ENCODE measurements at regions not wholly inside any gene's neighbourhood (a gene's known extent, or its start where the extent isn't known, plus 50 kb on each side); places are given as distances from the start of the nearest gene placed in this dataset.

DNA sequence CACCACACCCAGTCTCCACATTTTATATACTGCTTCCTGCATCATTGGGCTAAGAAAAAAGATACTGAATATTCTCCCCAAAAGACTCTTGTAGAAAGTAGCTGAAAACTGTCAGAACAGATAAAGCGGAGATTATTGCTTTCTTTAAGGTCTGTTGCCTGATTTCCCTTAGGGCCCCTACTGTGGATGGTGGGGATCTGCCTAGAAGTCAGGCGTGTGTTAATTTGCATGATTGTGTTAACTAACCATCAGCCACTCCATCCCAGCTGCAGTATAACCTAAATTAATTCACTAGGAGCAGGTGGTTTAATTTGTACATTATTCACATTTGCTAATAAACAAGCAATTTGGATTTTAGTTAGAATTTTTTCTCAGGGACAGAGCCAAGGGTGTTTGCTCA is 360.3 kb downstream of the FBXW7 start:
- Histone ChIP-seq H3K36me3 (ENCODE audit: control insufficient read depth, low read length) (no peaks in the 10 kb centered on the region), H3K9me3 (ENCODE audit: control insufficient read depth, insufficient read depth, low read length) (no peaks in the 10 kb centered on the region), H3K79me2 (ENCODE audit: control insufficient read depth, low read length) (no peaks in the 10 kb centered on the region), H4K20me1 (ENCODE audit: control insufficient read depth, insufficient read depth, low read depth, low read length) (no peaks in the 10 kb centered on the region), H3F3A (ENCODE audit: control insufficient read depth, insufficient read depth) (no peaks in the 10 kb centered on the region), H3K27me3 (ENCODE audit: control insufficient read depth, low read length) (no peaks in the 10 kb centered on the region), H3K4me2 (ENCODE audit: low read length) (no peak overlapping the region), H3K27ac (ENCODE audit: low read depth, low read length) (no peak overlapping the region), H3K9me2 (replicated peaks; ENCODE audit: control insufficient read depth, low read length) (no peaks in the 10 kb centered on the region), H3K4me3 (ENCODE audit: low read length) (no peak overlapping the region), H3K4me1 (ENCODE audit: control insufficient read depth, low read length) (no peaks in the 10 kb centered on the region)
- no peak for TF ChIP-seq EZH2phosphoT487 (IDR thresholded peaks at IDR 0.05; ENCODE audit: borderline replicate concordance, low read length)
- TF ChIP-seq, protein P1, sequence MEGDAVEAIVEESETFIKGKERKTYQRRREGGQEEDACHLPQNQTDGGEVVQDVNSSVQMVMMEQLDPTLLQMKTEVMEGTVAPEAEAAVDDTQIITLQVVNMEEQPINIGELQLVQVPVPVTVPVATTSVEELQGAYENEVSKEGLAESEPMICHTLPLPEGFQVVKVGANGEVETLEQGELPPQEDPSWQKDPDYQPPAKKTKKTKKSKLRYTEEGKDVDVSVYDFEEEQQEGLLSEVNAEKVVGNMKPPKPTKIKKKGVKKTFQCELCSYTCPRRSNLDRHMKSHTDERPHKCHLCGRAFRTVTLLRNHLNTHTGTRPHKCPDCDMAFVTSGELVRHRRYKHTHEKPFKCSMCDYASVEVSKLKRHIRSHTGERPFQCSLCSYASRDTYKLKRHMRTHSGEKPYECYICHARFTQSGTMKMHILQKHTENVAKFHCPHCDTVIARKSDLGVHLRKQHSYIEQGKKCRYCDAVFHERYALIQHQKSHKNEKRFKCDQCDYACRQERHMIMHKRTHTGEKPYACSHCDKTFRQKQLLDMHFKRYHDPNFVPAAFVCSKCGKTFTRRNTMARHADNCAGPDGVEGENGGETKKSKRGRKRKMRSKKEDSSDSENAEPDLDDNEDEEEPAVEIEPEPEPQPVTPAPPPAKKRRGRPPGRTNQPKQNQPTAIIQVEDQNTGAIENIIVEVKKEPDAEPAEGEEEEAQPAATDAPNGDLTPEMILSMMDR (IDR thresholded peaks at IDR 0.05; ENCODE audit: low read depth, low read length, poor library complexity, severe bottlenecking), result no peak

- Histone ChIP-seq H3K27ac (ENCODE audit: low read depth, low read length) (no peak overlapping the region), H4K20me1 (ENCODE audit: control insufficient read depth, insufficient read depth, low read depth, low read length) (no peaks in the 10 kb centered on the region), H3K4me3 (ENCODE audit: low read length) (no peak overlapping the region), H3K27me3 (ENCODE audit: control insufficient read depth, low read length) (no peaks in the 10 kb centered on the region), H3K36me3 (ENCODE audit: control insufficient read depth, low read length) (no peaks in the 10 kb centered on the region), H3K4me2 (ENCODE audit: low read length) (no peak overlapping the region), H3K79me2 (ENCODE audit: control insufficient read depth, low read length) (no peaks in the 10 kb centered on the region), H3K4me1 (ENCODE audit: control insufficient read depth, low read length) (no peaks in the 10 kb centered on the region), H3K9me2 (replicated peaks; ENCODE audit: control insufficient read depth, low read length) (no peaks in the 10 kb centered on the region), H3K9me3 (ENCODE audit: control insufficient read depth, insufficient read depth, low read length) (no peaks in the 10 kb centered on the region), H3F3A (ENCODE audit: control insufficient read depth, insufficient read depth) (no peaks in the 10 kb centered on the region)
- no peak for TF ChIP-seq EZH2phosphoT487 (IDR thresholded peaks at IDR 0.05; ENCODE audit: borderline replicate concordance, low read length)
- TF ChIP-seq, protein P1 (IDR thresholded peaks at IDR 0.05; ENCODE audit: low read depth, low read length, poor library complexity, severe bottlenecking), result no peak
Measured at GRCh38 chr4:152172146-152172545, 363.7 kb downstream of the FBXW7 start.

DNA sequence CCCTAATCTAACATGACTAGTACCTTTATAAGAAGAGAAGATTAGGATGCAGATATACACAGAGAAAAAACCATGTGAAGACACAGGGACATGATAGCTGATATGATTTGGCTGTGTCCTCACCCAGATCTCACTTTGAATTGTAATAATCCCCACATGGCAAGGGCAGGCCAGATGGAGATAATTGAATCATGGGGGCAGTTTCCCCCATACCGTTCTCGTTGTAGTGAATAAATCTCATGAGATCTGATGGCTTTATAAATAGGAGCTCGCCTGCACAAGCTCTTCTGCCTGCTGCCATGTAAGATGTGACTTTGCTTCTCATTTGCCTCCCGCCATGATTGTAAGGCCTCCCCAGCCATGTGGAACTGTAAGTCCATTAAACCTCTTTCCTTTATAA is 364.3 kb downstream of the FBXW7 start:
- no peaks in the 10 kb centered on the region for H3K4me1 ChIP-seq (ENCODE audit: control insufficient read depth, low read length)
- no peak overlapping the region for H3K4me2 ChIP-seq (ENCODE audit: low read length)
- H3K36me3 ChIP-seq (ENCODE audit: control insufficient read depth, low read length), result no peaks in the 10 kb centered on the region
- H3F3A ChIP-seq (ENCODE audit: control insufficient read depth, insufficient read depth), result no peaks in the 10 kb centered on the region
- H3K27me3 ChIP-seq (ENCODE audit: control insufficient read depth, low read length), result no peaks in the 10 kb centered on the region
- H3K9me3 ChIP-seq (ENCODE audit: control insufficient read depth, insufficient read depth, low read length), result no peaks in the 10 kb centered on the region
- no peak overlapping the region for H3K27ac ChIP-seq (ENCODE audit: low read depth, low read length)
- no peak overlapping the region for H3K4me3 ChIP-seq (ENCODE audit: low read length)
- no peaks in the 10 kb centered on the region for H4K20me1 ChIP-seq (ENCODE audit: control insufficient read depth, insufficient read depth, low read depth, low read length)
- H3K9me2 ChIP-seq (replicated peaks; ENCODE audit: control insufficient read depth, low read length), result no peaks in the 10 kb centered on the region
- TF ChIP-seq, protein P1 (IDR thresholded peaks at IDR 0.05; ENCODE audit: low read depth, low read length, poor library complexity, severe bottlenecking), result no peak
- no peak for TF ChIP-seq EZH2phosphoT487 (IDR thresholded peaks at IDR 0.05; ENCODE audit: borderline replicate concordance, low read length)
- H3K79me2 ChIP-seq (ENCODE audit: control insufficient read depth, low read length), result no peaks in the 10 kb centered on the region

- no peak overlapping the region for H3K4me3 ChIP-seq (ENCODE audit: low read length)
- no peaks in the 10 kb centered on the region for H3K79me2 ChIP-seq (ENCODE audit: control insufficient read depth, low read length)
- TF ChIP-seq, protein P1 (IDR thresholded peaks at IDR 0.05; ENCODE audit: low read depth, low read length, poor library complexity, severe bottlenecking), result no peak
- no peak for TF ChIP-seq EZH2phosphoT487 (IDR thresholded peaks at IDR 0.05; ENCODE audit: borderline replicate concordance, low read length)
- H3K9me2 ChIP-seq (replicated peaks; ENCODE audit: control insufficient read depth, low read length), result no peaks in the 10 kb centered on the region
- H3K4me1 ChIP-seq (ENCODE audit: control insufficient read depth, low read length), result no peaks in the 10 kb centered on the region
- H4K20me1 ChIP-seq (ENCODE audit: control insufficient read depth, insufficient read depth, low read depth, low read length), result no peaks in the 10 kb centered on the region
- no peak overlapping the region for H3K27ac ChIP-seq (ENCODE audit: low read depth, low read length)
- no peaks in the 10 kb centered on the region for H3K36me3 ChIP-seq (ENCODE audit: control insufficient read depth, low read length)
- H3K4me2 ChIP-seq (ENCODE audit: low read length), result no peak overlapping the region
- H3F3A ChIP-seq (ENCODE audit: control insufficient read depth, insufficient read depth), result no peaks in the 10 kb centered on the region
- no peaks in the 10 kb centered on the region for H3K9me3 ChIP-seq (ENCODE audit: control insufficient read depth, insufficient read depth, low read length)
- 0 out of 2 replicates have a peak, but pooled peaks cover 3% of the 10 kb centered on the region for H3K27me3 ChIP-seq (ENCODE audit: control insufficient read depth, low read length)
Measured at GRCh38 chr4:152169683-152170082, 366.2 kb downstream of the FBXW7 start.

Data from DOHH2 (cell line).